ENCODE measurements at regions not wholly inside any gene's neighbourhood (a gene's known extent, or its start where the extent isn't known, plus 50 kb on each side); places are given as distances from the start of the nearest gene placed in this dataset.

- no TSS peak for BruUV-seq (replicated peaks)
- TF ChIP-seq CTCF (IDR thresholded peaks at IDR 0.05; ENCODE audit: insufficient read depth in 1 of 2, low read depth in 1 of 2, low read length in 1 of 2, severe bottlenecking in 1 of 2, unreplicated experiment in 1 of 2) = no peak
- Histone ChIP-seq H3K36me3 (ENCODE audit: control insufficient read depth, insufficient read depth, low read length) (no peaks in the 10 kb centered on the region), H3K9me3 (no peaks in the 10 kb centered on the region), H3K4me3 (ENCODE audit: low read depth, low read length) (no peak overlapping the region), H3K27me3 (replicated peaks; ENCODE audit: control insufficient read depth, insufficient read depth, low read length) (no peaks in the 10 kb centered on the region), H3K4me1 (peaks cover 9% of the 10 kb centered on the region; the same call in 1 of the 2 replicates)
- intact Hi-C loops (cut with micrococcal nuclease; ENCODE audit: unreplicated experiment) = no loop called here
- no peak overlapping the region for H3K27ac Mint-ChIP-seq (ENCODE audit: unreplicated experiment)
- H3K36me3 Mint-ChIP-seq (ENCODE audit: insufficient read depth, unreplicated experiment) = no peaks in the 10 kb centered on the region
- DNase-seq = peak; percentile 6 to 47
- no peak overlapping the region for H3K4me3 Mint-ChIP-seq (ENCODE audit: unreplicated experiment)
- CTCF ChIA-PET = no interaction called here
- no peaks in the 10 kb centered on the region for H3K9me3 Mint-ChIP-seq (ENCODE audit: unreplicated experiment)
- no peaks in the 10 kb centered on the region for H3K27me3 Mint-ChIP-seq (ENCODE audit: insufficient read depth, unreplicated experiment)
- H3K4me1 Mint-ChIP-seq (ENCODE audit: low read depth, unreplicated experiment) = peaks cover 8% of the 10 kb centered on the region
- POLR2A ChIA-PET = no interaction called here
Observed at GRCh38 chr1:53380296-53380695, 52.4 kb upstream of the LRP8 start.

DNA sequence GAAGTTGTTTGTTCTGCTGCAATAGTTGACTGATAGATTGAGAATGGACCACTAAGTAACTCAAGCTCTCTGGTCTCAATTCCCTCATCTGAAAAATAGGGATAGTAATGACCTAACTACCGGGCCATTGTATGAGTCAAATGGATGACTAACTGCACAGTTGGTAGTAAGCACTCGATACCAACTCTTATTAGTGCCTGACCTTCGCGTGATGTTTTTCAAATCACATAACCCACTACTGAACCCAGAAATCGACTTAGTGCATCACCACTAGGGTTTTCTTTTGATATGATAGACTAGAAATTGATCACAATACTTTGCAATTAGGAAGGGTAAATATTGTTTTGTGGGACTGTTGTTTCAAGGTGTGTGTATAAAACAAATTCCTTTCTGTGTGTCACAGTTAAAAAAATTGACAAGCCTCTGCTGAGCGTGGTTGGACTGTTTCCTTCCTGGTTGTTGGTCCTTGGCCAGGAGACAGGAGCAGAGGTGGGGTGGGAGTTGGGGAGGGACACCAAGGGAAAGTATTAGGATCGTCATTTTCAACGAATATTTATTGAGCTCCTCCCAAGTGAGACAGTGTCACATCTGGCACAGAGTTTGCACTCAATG, 54.0 kb upstream of the LRP8 start:
- Mint-ChIP-seq H3K27ac (ENCODE audit: unreplicated experiment) (no peak overlapping the region), H3K36me3 (ENCODE audit: insufficient read depth, unreplicated experiment) (no peaks in the 10 kb centered on the region), H3K9me3 (ENCODE audit: unreplicated experiment) (peaks cover 9% of the 10 kb centered on the region), H3K27me3 (ENCODE audit: insufficient read depth, unreplicated experiment) (peaks cover 3% of the 10 kb centered on the region), H3K4me1 (ENCODE audit: low read depth, unreplicated experiment) (peaks cover 6% of the 10 kb centered on the region), H3K4me3 (ENCODE audit: unreplicated experiment) (no peak overlapping the region)
- Histone ChIP-seq H3K27me3 (replicated peaks; ENCODE audit: control insufficient read depth, insufficient read depth, low read length) (no peaks in the 10 kb centered on the region), H3K36me3 (ENCODE audit: control insufficient read depth, insufficient read depth, low read length) (no peaks in the 10 kb centered on the region), H3K4me1 (peaks cover 9% of the 10 kb centered on the region; the same call in 1 of the 2 replicates), H3K4me3 (ENCODE audit: low read depth, low read length) (no peak overlapping the region), H3K9me3 (no peaks in the 10 kb centered on the region)
- BruUV-seq (replicated peaks) = no TSS peak
- no peak for TF ChIP-seq CTCF (IDR thresholded peaks at IDR 0.05; ENCODE audit: insufficient read depth in 1 of 2, low read depth in 1 of 2, low read length in 1 of 2, severe bottlenecking in 1 of 2, unreplicated experiment in 1 of 2)
- CTCF ChIA-PET = no interaction called here
- no peak for DNase-seq
- POLR2A ChIA-PET = no interaction called here
- intact Hi-C loops (cut with micrococcal nuclease; ENCODE audit: unreplicated experiment) = no loop called here

DNA sequence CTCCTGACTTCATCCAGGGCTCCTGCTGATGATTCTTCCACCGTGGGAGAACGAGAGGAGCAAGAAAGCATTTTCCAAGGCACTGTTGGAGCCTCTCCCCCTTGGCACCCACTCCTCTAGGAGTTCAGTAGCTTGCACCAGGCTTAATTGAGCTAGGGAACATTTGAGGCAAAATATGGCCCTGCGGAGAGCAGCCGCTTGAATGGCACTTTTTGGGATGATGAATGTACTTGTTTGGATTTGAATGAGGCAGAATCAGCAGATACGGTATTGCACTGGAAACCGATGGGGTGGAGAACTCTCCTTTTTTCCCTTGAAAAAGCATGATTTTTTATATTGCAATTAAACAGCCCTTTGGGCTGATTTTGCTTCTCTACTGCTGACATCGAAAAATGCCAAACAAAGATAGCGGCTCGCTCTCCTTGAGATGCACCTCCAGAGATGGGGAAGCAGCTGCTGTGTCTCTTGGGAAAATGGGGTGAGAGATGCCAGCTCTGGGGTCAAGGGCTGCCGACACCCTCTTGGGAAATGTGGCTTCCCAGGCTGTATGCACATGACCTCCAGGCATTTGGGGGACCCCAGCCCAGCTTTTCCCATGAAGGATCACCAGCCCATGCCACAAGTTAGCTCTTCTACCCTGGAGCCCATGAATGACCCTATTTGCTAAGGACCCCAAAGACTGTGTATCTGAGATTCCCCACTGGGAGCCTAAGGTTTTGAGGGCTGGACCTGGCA, 55.4 kb upstream of the LRP8 start:
- no peak for DNase-seq
- BruUV-seq (replicated peaks) = no TSS peak
- H3K36me3 Mint-ChIP-seq (ENCODE audit: insufficient read depth, unreplicated experiment) = no peaks in the 10 kb centered on the region
- H3K27me3 Mint-ChIP-seq (ENCODE audit: insufficient read depth, unreplicated experiment) = peaks cover 3% of the 10 kb centered on the region
- Histone ChIP-seq H3K4me3 (ENCODE audit: low read depth, low read length) (no peak overlapping the region), H3K4me1 (peaks cover 9% of the 10 kb centered on the region; the same call in 1 of the 2 replicates), H3K36me3 (ENCODE audit: control insufficient read depth, insufficient read depth, low read length) (no peaks in the 10 kb centered on the region), H3K9me3 (no peaks in the 10 kb centered on the region), H3K27me3 (replicated peaks; ENCODE audit: control insufficient read depth, insufficient read depth, low read length) (no peaks in the 10 kb centered on the region)
- TF ChIP-seq CTCF (IDR thresholded peaks at IDR 0.05; ENCODE audit: insufficient read depth in 1 of 2, low read depth in 1 of 2, low read length in 1 of 2, severe bottlenecking in 1 of 2, unreplicated experiment in 1 of 2) = no peak
- intact Hi-C loops (cut with micrococcal nuclease; ENCODE audit: unreplicated experiment) = no loop called here
- peaks cover 9% of the 10 kb centered on the region for H3K9me3 Mint-ChIP-seq (ENCODE audit: unreplicated experiment)
- H3K4me3 Mint-ChIP-seq (ENCODE audit: unreplicated experiment) = no peak overlapping the region
- ChIA-PET CTCF (no interaction called here), POLR2A (no interaction called here)
- H3K27ac Mint-ChIP-seq (ENCODE audit: unreplicated experiment) = no peak overlapping the region
- peaks cover 6% of the 10 kb centered on the region for H3K4me1 Mint-ChIP-seq (ENCODE audit: low read depth, unreplicated experiment)

Measured in Caco-2 (cell line).